ENCODE measurements at regions not wholly inside any gene's neighbourhood (a gene's known extent, or its start where the extent isn't known, plus 50 kb on each side); places are given as distances from the start of the nearest gene placed in this dataset.
A peak's percentile ranks its signal among the peaks of the same experiment; 100 is the strongest.

- no peak for DNase-seq
- H3K27ac Mint-ChIP-seq, result no peak overlapping the region
- H3K27me3 Mint-ChIP-seq (ENCODE audit: low read depth in 3 of 3), result peaks cover 0 to under 1% (median 0%) of the 10 kb centered on the region in 3 donors
- H3K4me1 Mint-ChIP-seq, result no peaks in the 10 kb centered on the region
- no peak overlapping the region for H3K4me3 Mint-ChIP-seq
- H3K9me3 Mint-ChIP-seq, result no peaks in the 10 kb centered on the region
- H3K36me3 Mint-ChIP-seq, result no peaks in the 10 kb centered on the region
Observed at GRCh38 chr13:105213512-105213911, 1322.0 kb downstream of the EFNB2 start.

DNA sequence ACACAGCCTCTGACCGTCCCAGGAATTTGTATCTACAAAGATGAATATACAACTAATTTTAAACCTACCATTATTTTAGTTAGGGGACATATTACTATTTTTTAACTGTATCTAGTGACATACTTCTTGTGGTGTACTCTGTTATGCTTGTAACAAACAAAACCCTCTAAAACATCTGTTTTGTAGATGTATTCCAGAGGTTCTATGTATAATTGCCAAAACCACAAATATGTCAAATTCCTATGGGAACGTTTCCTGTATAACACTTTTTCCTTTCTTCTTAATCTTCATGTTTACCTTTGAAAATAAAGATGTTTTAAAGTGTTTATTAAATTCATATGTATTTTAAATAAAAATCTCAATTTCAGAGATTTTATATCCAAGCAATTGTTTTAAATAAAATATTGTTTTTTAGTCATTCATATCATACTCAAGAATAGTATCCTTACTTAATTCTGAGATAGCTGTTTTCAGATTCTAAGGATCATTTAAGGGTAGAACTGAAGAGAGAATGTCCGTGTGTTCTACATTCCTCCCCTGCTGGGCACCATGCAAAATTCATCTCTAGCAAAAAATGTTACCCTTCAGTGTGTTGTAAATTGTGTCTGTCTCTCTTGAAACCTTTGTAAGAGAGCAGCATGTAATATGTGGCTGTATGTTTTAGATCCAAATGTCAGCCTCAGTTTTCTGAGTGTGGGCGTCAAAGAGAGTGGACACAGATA is 1327.7 kb downstream of the EFNB2 start:
- DNase-seq, result no peak
- H3K4me1 Mint-ChIP-seq, result no peaks in the 10 kb centered on the region
- no peak overlapping the region for H3K4me3 Mint-ChIP-seq
- no peaks in the 10 kb centered on the region for H3K36me3 Mint-ChIP-seq
- H3K9me3 Mint-ChIP-seq, result no peaks in the 10 kb centered on the region
- peaks cover 2 to 3% (median 2%) of the 10 kb centered on the region in 3 donors for H3K27me3 Mint-ChIP-seq (ENCODE audit: low read depth in 3 of 3)
- no peak overlapping the region for H3K27ac Mint-ChIP-seq

GRCh38 chr13:105202354-105202753 is 1333.1 kb downstream of the EFNB2 start:
- peaks cover 2 to 4% (median 2%) of the 10 kb centered on the region in 3 donors for H3K27me3 Mint-ChIP-seq (ENCODE audit: low read depth in 3 of 3)
- no peak overlapping the region for H3K27ac Mint-ChIP-seq
- no peak overlapping the region for H3K4me3 Mint-ChIP-seq
- H3K9me3 Mint-ChIP-seq, result no peaks in the 10 kb centered on the region
- no peak for DNase-seq
- no peaks in the 10 kb centered on the region for H3K36me3 Mint-ChIP-seq
- H3K4me1 Mint-ChIP-seq, result no peaks in the 10 kb centered on the region

DNA sequence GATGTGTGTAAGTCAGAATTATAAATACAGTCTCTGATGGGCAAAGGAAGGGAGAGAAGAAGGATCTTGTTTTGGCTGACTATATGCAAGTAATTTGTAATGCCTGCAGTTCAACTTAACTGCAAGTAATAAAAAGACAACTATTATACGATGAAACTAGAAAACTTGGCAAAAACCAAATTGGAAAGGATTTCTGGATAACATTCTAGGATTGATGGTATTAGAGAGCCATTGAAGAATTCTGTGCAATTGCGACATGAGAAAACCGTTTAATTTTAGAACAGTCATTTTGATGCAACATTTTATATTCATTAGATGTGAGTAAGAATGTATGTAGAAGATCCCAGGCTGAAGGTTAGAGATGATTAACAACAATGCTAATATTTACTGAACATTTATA is 1334.1 kb downstream of the EFNB2 start:
- Mint-ChIP-seq H3K27me3 (ENCODE audit: low read depth in 3 of 3) (peaks cover 2 to 4% (median 2%) of the 10 kb centered on the region in 3 donors), H3K4me3 (no peak overlapping the region), H3K36me3 (no peaks in the 10 kb centered on the region), H3K9me3 (no peaks in the 10 kb centered on the region), H3K27ac (no peak overlapping the region), H3K4me1 (no peaks in the 10 kb centered on the region)
- DNase-seq, result no peak

- no peak overlapping the region for H3K4me3 Mint-ChIP-seq
- H3K27ac Mint-ChIP-seq, result no peak overlapping the region
- H3K4me1 Mint-ChIP-seq, result no peaks in the 10 kb centered on the region
- H3K27me3 Mint-ChIP-seq (ENCODE audit: low read depth in 3 of 3), result peaks cover 2 to 4% (median 2%) of the 10 kb centered on the region in 3 donors
- no peaks in the 10 kb centered on the region for H3K36me3 Mint-ChIP-seq
- H3K9me3 Mint-ChIP-seq, result no peaks in the 10 kb centered on the region
- no peak for DNase-seq
Observed at GRCh38 chr13:105200181-105200580, 1335.3 kb downstream of the EFNB2 start.

DNA sequence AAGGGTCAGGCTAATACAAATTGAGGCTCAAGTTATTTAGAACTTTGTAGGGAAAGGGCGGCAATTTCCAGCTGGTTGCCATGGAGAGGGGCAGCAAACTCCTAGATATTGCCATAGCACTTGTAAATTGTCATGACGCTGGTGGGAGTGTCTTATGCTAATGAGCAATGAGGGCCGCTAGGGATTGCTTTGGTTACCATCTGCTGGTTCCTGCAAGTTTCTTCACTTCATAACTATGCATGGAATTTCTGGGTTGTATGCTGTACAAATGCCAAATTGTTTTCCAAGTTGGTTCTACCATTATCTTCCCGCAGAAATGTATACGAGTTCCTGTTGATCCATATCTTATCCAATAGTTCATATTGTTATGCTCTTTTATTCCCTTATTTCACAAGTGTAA is 1339.4 kb downstream of the EFNB2 start:
- Mint-ChIP-seq H3K27ac (no peak overlapping the region), H3K27me3 (ENCODE audit: low read depth in 3 of 3) (peaks cover 0 to 2% (median 2%) of the 10 kb centered on the region in 3 donors), H3K9me3 (no peaks in the 10 kb centered on the region), H3K36me3 (no peaks in the 10 kb centered on the region), H3K4me3 (no peak overlapping the region), H3K4me1 (no peaks in the 10 kb centered on the region)
- no peak for DNase-seq

DNA sequence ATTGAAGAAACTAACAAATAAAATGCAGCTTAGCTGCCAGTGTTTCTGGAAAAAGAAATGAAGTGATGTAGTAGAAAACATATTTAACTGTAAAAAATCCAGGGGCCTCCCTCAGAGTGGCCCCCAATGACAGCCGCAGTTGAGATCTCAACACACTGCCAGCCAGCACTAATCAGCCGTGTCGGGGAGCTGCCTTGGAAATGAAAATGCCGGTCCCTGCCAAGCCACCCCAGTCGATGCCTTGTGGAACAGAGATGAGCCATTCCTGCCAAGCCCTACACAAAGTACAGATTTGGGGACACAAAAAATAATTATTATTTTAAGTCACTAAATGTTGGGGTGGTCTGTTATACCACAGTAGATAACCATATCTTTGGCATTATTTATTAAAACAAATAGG is 1342.4 kb downstream of the EFNB2 start:
- no peak overlapping the region for H3K27ac Mint-ChIP-seq
- no peak for DNase-seq
- H3K27me3 Mint-ChIP-seq (ENCODE audit: low read depth in 3 of 3), result peaks cover 0 to 2% (median 2%) of the 10 kb centered on the region in 3 donors
- H3K4me3 Mint-ChIP-seq, result no peak overlapping the region
- no peaks in the 10 kb centered on the region for H3K4me1 Mint-ChIP-seq
- no peaks in the 10 kb centered on the region for H3K36me3 Mint-ChIP-seq
- no peaks in the 10 kb centered on the region for H3K9me3 Mint-ChIP-seq

- Mint-ChIP-seq H3K27me3 (ENCODE audit: low read depth in 3 of 3) (peaks cover 0 to 5% (median 1%) of the 10 kb centered on the region in 3 donors), H3K4me1 (no peaks in the 10 kb centered on the region), H3K4me3 (no peak overlapping the region), H3K9me3 (no peaks in the 10 kb centered on the region), H3K27ac (no peak overlapping the region), H3K36me3 (no peaks in the 10 kb centered on the region)
- DNase-seq, result no peak
Observed at GRCh38 chr13:105184201-105184600, 1351.3 kb downstream of the EFNB2 start.

DNA sequence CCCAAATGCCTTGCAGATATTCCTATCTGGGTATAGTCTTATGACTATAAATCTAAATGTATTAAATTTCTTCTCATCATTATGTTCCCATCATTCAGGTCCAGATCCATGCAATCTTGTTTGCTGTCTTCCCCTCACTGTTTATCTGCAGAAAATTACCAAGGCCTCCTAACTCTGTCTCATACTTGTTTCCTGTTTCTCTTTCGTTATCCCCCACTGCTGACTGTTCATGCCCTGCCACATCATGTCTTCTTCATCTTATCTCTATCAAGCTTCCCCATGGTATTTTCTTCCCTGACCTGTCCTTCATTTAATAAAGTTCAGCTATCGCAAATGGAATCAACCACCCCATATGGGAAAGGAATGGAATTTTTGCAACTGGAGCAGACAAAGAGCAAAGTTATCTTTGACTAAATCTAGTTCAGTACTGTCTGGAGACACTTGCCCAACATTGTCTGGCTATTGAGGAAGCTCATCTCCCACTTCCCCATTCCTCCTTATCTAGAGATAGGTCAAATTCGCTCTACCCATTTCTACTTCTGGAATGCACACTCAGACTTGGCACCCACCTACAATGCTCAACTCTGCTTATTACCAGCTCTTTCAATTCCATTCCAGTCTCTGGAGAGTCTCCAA is 1358.1 kb downstream of the EFNB2 start:
- Mint-ChIP-seq H3K4me1 (no peaks in the 10 kb centered on the region), H3K27me3 (ENCODE audit: low read depth in 3 of 3) (peaks cover 0 to 5% (median 4%) of the 10 kb centered on the region in 3 donors), H3K4me3 (no peak overlapping the region), H3K36me3 (no peaks in the 10 kb centered on the region), H3K27ac (no peak overlapping the region), H3K9me3 (no peaks in the 10 kb centered on the region)
- no peak for DNase-seq

GRCh38 chr13:105170438-105170837 is 1365.0 kb downstream of the EFNB2 start:
- DNase-seq, result no peak
- H3K4me1 Mint-ChIP-seq, result peaks cover 5 to 7% of the 10 kb centered on the region in 2 donors
- H3K27ac Mint-ChIP-seq, result no peak overlapping the region
- peaks cover 0 to 4% (median 0%) of the 10 kb centered on the region in 6 donors for H3K9me3 Mint-ChIP-seq
- peaks cover 0 to 2% (median 2%) of the 10 kb centered on the region in 3 donors for H3K27me3 Mint-ChIP-seq (ENCODE audit: low read depth in 3 of 3)
- no peaks in the 10 kb centered on the region for H3K36me3 Mint-ChIP-seq
- no peak overlapping the region for H3K4me3 Mint-ChIP-seq

DNA sequence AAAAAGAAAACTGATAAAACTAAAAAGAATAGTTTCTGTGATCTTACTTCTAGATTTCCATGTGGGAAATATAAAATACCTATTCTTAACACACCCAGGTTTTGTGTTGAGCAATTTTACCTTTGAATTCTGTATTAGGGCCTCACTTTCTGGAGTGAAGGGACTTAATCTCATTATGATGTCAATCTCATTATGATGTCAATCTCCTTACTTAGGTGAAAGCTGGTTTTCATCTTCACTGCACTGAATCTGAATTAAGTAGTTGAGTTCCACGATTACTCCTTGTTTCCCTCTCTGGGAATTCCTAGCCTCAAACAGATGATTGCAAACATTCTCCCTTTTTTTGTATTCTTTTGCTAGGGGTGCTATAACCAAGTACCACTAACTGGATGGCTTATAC is 1367.2 kb downstream of the EFNB2 start:
- Mint-ChIP-seq H3K9me3 (peaks cover 0 to 4% (median 0%) of the 10 kb centered on the region in 6 donors), H3K36me3 (no peaks in the 10 kb centered on the region), H3K4me1 (peaks cover 16% of the 10 kb centered on the region in 2 donors), H3K27ac (no peak overlapping the region), H3K4me3 (no peak overlapping the region), H3K27me3 (ENCODE audit: low read depth in 3 of 3) (peaks cover 0 to 3% (median 2%) of the 10 kb centered on the region in 3 donors)
- DNase-seq, result no peak

DNA sequence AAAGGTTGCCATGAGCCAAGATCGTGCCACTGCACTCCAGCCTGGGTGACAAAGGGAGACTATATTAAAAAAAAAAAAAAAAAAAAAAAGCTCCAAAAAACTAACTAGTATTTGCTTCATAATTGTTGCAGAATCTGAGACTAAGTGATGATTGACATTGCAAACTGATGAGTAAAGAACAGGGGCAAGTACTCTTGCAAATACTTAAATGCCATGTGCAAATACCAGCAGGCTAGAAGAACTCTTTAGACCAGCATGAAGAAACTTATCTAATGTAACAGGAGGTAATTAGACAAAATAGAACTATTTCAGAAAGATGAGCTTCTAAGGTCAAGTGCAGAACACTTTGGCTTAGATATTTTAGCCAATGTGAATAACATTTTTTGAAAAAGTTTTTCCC is 1368.1 kb downstream of the EFNB2 start:
- Mint-ChIP-seq H3K27me3 (ENCODE audit: low read depth in 3 of 3) (peaks cover 0 to 3% (median 2%) of the 10 kb centered on the region in 3 donors), H3K9me3 (peaks cover 0 to 4% (median 0%) of the 10 kb centered on the region in 6 donors), H3K27ac (no peak overlapping the region), H3K4me1 (peaks cover 16% of the 10 kb centered on the region in 2 donors), H3K36me3 (no peaks in the 10 kb centered on the region), H3K4me3 (no peak overlapping the region)
- no peak for DNase-seq

DNA sequence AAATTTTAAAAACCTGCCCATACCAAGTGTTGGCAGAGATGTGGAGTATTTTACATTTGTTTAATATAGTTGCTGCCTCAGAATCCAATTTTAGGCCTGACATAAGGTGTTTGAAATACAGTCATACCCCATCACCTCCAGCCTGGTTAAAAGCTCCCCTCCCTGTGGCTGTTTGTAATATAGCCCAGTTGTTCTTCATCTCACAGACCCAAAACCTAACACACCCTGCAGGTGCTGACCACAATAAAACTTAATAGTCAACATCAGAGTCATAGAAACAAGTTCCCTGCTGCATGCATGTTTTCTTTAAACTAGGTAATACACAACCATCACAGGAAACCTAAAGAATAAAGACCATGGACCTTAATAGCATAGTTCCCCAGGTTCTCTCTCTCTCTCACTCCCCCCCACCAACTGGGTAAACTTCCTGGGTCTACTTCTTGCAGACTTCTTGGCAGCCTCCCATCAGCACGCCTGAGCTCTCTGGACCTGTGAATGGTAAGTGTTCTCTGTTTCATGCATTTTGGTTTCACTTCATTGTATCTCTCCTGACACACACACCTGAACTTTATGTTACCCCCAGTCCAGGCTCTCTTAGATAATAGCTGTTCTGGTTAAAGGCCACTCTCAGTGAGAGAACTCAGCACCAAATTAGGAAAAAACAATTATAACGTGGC is 1369.9 kb downstream of the EFNB2 start:
- Mint-ChIP-seq H3K4me3 (peak overlapping the region in 1 of 5 donors; percentile 22), H3K27me3 (ENCODE audit: low read depth in 3 of 3) (peaks cover 2 to 3% (median 2%) of the 10 kb centered on the region in 3 donors), H3K4me1 (peaks cover 16% of the 10 kb centered on the region in 2 donors), H3K9me3 (peaks cover 0 to 4% (median 0%) of the 10 kb centered on the region in 6 donors), H3K27ac (peak overlapping the region in 4 of 6 donors; percentile 6 to 70 (median 8)), H3K36me3 (no peaks in the 10 kb centered on the region)
- DNase-seq, result peak; percentile 5 to 25 (median 6)

GRCh38 chr13:105159841-105160240 is 1375.6 kb downstream of the EFNB2 start:
- H3K27ac Mint-ChIP-seq, result no peak overlapping the region
- DNase-seq, result no peak
- H3K4me1 Mint-ChIP-seq, result peaks cover 7 to 9% of the 10 kb centered on the region in 2 donors
- no peak overlapping the region for H3K4me3 Mint-ChIP-seq
- H3K36me3 Mint-ChIP-seq, result no peaks in the 10 kb centered on the region
- peaks cover 0 to 7% (median 3%) of the 10 kb centered on the region in 3 donors for H3K27me3 Mint-ChIP-seq (ENCODE audit: low read depth in 3 of 3)
- no peaks in the 10 kb centered on the region for H3K9me3 Mint-ChIP-seq
